GM23248 (cell line): ENCODE measurements at regions not wholly inside any gene's neighbourhood (a gene's known extent, or its start where the extent isn't known, plus 50 kb on each side); places are given as distances from the start of the nearest gene placed in this dataset.

ENCODE experiments used
- DNase-seq: peaks from one replicate; pipeline ENCODE4 v3.0.0-alpha.2; 2015
- H2AFZ ChIP-seq: fragments of 200-600 bp; sonication (generic); 2 replicates; pipeline ENCODE4 v1.6.1; 2016; ENCODE audit warnings: antibody characterized with exemption
- H3F3A ChIP-seq: fragments of 200-600 bp; sonication (generic); 2 replicates; pipeline ENCODE4 v1.6.1; 2016; ENCODE audit warnings: mild to moderate bottlenecking, antibody characterized with exemption, mixed run types; ENCODE audit not compliant: insufficient read depth
- H3K27ac ChIP-seq: fragments of 200-600 bp; sonication (generic); 2 replicates; pipeline ENCODE4 v1.5.1; 2016; ENCODE audit warnings: mild to moderate bottlenecking
- H3K27me3 ChIP-seq: fragments of 200-600 bp; sonication (generic); replicated peaks from 2 replicates; pipeline ENCODE4 v1.6.1; 2016; ENCODE audit warnings: mild to moderate bottlenecking; ENCODE audit not compliant: insufficient read depth
- H3K36me3 ChIP-seq: fragments of 200-600 bp; sonication (generic); 2 replicates; pipeline ENCODE4 v1.6.1; 2016; ENCODE audit warnings: low read depth, mild to moderate bottlenecking
- H3K4me1 ChIP-seq: fragments of 200-600 bp; sonication (generic); 2 replicates; pipeline ENCODE4 v1.6.1; 2016; ENCODE audit warnings: mild to moderate bottlenecking; ENCODE audit not compliant: insufficient read depth
- H3K4me2 ChIP-seq: fragments of 200-600 bp; sonication (generic); one replicate; pipeline ENCODE4 v1.6.1; 2016; ENCODE audit warnings: mild to moderate bottlenecking; ENCODE audit not compliant: unreplicated experiment
- H3K4me3 ChIP-seq: fragments of 200-600 bp; sonication (generic); 2 replicates; pipeline ENCODE4 v1.5.1; 2016; ENCODE audit warnings: mild to moderate bottlenecking
- H3K79me2 ChIP-seq: fragments of 200-600 bp; sonication (generic); 2 replicates; pipeline ENCODE4 v1.6.1; 2016; ENCODE audit warnings: mild to moderate bottlenecking; ENCODE audit not compliant: insufficient read depth
- H3K9ac ChIP-seq: fragments of 200-600 bp; sonication (generic); 2 replicates; pipeline ENCODE4 v1.6.1; 2016; ENCODE audit warnings: mild to moderate bottlenecking
- H3K9me2 ChIP-seq: fragments of 200-600 bp; sonication (generic); 2 replicates; pipeline ENCODE4 v1.6.1; 2016; ENCODE audit warnings: mixed run types, mild to moderate bottlenecking, moderate library complexity; ENCODE audit not compliant: insufficient read depth
- H3K9me3 ChIP-seq: fragments of 200-600 bp; sonication (generic); one replicate; pipeline ENCODE4 v1.6.1; 2017; ENCODE audit warnings: low read depth
- H4K20me1 ChIP-seq: fragments of 200-600 bp; sonication (generic); 2 replicates; pipeline ENCODE4 v1.6.0; 2016; ENCODE audit not compliant: insufficient read depth
- EZH2 ChIP-seq: fragments of 200-600 bp; sonication (generic); IDR thresholded peaks from 2 replicates; pipeline ENCODE4 v1.6.1; 2018; ENCODE audit warnings: antibody characterized with exemption, mild to moderate bottlenecking; ENCODE audit not compliant: insufficient read depth, poor library complexity, severe bottlenecking
- EZH2phosphoT487 ChIP-seq: fragments of 200-600 bp; sonication (generic); IDR thresholded peaks from 2 replicates; pipeline ENCODE4 v1.6.1; 2018; ENCODE audit warnings: antibody characterized with exemption, moderate library complexity, mild to moderate bottlenecking, low read depth; ENCODE audit not compliant: insufficient read depth
- WGBS, 2 experiments: methylation state at CpG; one replicate each; pipeline ENCODE4 v1.1.6; 2015 to 2017; ENCODE audit warnings: low lambda C conversion rate in 2 of 2, low coverage in 1 of 2; ENCODE audit errors: missing lambda C conversion rate in 2 of 2; 5-methylcytosine and 5-hydroxymethylcytosine counted together
- in situ Hi-C: fragments of 300-500 bp; cut with MboI; formaldehyde crosslinking; loops from 2 replicates; pipeline ENCODE4 v1.15.0; 2020

DNA sequence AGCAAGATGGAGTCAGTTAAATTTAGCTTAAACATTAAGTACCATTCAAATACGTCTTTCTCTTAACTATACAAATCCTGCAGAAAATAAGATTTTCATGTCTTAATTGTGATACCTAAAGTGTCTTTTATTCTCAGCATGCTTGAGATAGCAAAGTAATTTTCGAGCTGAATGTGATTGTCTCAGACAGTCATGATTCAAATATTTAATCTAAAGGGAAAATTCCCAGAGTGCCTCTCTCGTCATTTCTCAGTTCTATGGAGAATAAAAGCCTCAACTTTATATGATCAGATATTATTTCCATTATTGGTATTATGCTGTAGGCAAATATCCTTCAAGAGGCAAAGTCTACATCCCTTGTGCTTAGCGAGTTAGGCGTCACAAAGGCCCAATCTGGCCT is 589.9 kb downstream of the TAFA4 start:
- Histone ChIP-seq H3K79me2 (no peaks in the 10 kb centered on the region), H3K36me3 (no peaks in the 10 kb centered on the region), H3K9ac (no peak overlapping the region), H2AFZ (no peak overlapping the region), H3F3A (no peaks in the 10 kb centered on the region), H3K27ac (no peak overlapping the region), H3K9me3 (no peaks in the 10 kb centered on the region), H3K4me2 (no peak overlapping the region), H4K20me1 (no peaks in the 10 kb centered on the region), H3K9me2 (no peaks in the 10 kb centered on the region), H3K27me3 (no peaks in the 10 kb centered on the region), H3K4me1 (no peaks in the 10 kb centered on the region), H3K4me3 (no peak overlapping the region)
- no peak for DNase-seq
- in situ Hi-C loops, result no loop called here
- TF ChIP-seq EZH2 (no peak), EZH2phosphoT487 (no peak)
- WGBS, 2 experiments, result 22 to 25% methylated on average over 5 of the region's 5 CpGs

DNA sequence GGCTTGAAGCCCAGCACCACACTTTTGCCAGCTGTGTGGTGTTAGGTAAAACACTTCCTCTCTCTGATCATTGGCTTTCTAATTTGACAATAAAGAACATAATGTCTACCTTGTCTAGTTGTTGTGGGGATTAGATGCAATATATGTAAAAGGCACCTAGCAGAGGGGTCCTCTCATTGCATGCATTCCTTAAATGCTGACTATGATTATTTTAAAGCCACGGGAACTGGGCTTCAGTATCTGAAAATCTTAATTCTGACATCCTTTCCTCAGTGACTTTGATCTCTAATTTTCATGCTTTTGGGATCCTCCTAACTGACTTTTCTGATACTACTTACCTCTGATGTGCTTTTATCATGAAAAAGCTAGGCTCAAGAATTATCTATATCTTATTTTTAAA is 596.3 kb downstream of the TAFA4 start:
- Histone ChIP-seq H3K9me2 (0 out of 2 replicates have a peak, but pooled peaks cover 3% of the 10 kb centered on the region), H3K9me3 (no peaks in the 10 kb centered on the region), H3K4me3 (no peak overlapping the region), H2AFZ (no peak overlapping the region), H3K9ac (no peak overlapping the region), H4K20me1 (no peaks in the 10 kb centered on the region), H3K36me3 (no peaks in the 10 kb centered on the region), H3K4me1 (no peaks in the 10 kb centered on the region), H3K4me2 (no peak overlapping the region), H3K27ac (no peak overlapping the region), H3K79me2 (no peaks in the 10 kb centered on the region), H3K27me3 (no peaks in the 10 kb centered on the region), H3F3A (no peaks in the 10 kb centered on the region)
- 0 to 5% methylated on average over 1 of the region's 1 CpG for WGBS, 2 experiments
- in situ Hi-C loops, result no loop called here
- no peak for TF ChIP-seq EZH2phosphoT487
- TF ChIP-seq EZH2, result no peak
- DNase-seq, result no peak

DNA sequence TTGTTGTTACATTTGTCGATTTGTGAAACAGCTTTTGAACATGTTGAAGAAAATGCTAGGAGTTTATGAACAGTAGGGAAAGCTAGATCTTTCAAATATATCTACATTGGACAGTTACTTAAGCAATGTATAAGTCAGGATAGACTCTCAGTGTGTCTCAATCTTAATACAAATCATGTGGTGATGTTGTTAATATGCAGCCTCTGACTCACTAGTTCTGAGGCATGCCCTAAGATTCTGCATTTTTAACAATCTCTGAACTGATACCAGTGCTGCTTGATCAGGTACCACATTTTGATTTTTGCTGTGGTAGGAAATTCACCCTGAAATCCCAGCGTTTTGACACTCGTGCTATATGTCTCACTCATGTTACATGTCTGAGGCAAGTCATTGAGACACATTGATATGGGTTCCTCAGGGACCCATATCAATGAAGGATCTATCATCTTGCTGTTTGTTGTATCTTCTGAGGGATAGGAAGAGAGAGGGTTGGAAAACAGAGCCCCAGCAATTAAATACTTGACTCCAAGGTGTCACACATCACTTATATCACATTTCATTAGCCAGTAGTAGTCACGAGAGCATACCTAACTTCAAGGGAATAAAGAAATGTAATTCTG is 597.9 kb downstream of the TAFA4 start:
- no peaks in the 10 kb centered on the region for H3K36me3 ChIP-seq
- H2AFZ ChIP-seq, result no peak overlapping the region
- 14 to 17% methylated on average over 4 of the region's 4 CpGs for WGBS, 2 experiments
- H3K9me3 ChIP-seq, result no peaks in the 10 kb centered on the region
- no peak overlapping the region for H3K9ac ChIP-seq
- no peak overlapping the region for H3K4me3 ChIP-seq
- TF ChIP-seq EZH2, result no peak
- TF ChIP-seq EZH2phosphoT487, result no peak
- H3K27ac ChIP-seq, result no peak overlapping the region
- in situ Hi-C loops, result no loop called here
- H3K4me1 ChIP-seq, result no peaks in the 10 kb centered on the region
- H4K20me1 ChIP-seq, result no peaks in the 10 kb centered on the region
- H3K9me2 ChIP-seq, result 0 out of 2 replicates have a peak, but pooled peaks cover 3% of the 10 kb centered on the region
- no peaks in the 10 kb centered on the region for H3K27me3 ChIP-seq
- no peaks in the 10 kb centered on the region for H3K79me2 ChIP-seq
- H3K4me2 ChIP-seq, result no peak overlapping the region
- no peaks in the 10 kb centered on the region for H3F3A ChIP-seq
- DNase-seq, result no peak

DNA sequence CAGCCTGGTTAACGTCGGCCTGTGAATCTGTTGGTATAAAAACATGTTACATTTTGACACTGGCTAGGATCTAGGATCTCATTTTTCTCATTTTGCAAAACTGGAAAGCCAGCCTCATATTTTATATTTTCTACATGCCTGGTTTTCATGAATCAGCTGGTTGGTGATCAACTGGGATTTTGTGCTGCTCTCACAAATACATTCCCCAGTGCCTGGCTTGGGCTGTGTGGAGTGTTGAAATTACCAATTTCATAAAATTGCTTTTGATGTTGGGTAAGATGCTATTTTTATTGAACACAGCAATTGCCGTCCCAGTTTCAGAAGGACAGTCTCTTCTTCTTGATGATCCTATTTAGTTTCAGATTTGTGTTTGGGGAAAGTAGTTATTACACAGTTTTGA is 604.3 kb downstream of the TAFA4 start:
- no peak overlapping the region for H3K9ac ChIP-seq
- H3K79me2 ChIP-seq, result no peaks in the 10 kb centered on the region
- H3K4me2 ChIP-seq, result no peak overlapping the region
- in situ Hi-C loops, result no loop called here
- no peaks in the 10 kb centered on the region for H3K27me3 ChIP-seq
- no peaks in the 10 kb centered on the region for H3F3A ChIP-seq
- H3K36me3 ChIP-seq, result no peaks in the 10 kb centered on the region
- TF ChIP-seq EZH2 (no peak), EZH2phosphoT487 (no peak)
- no peak for DNase-seq
- H3K27ac ChIP-seq, result no peak overlapping the region
- H3K4me3 ChIP-seq, result no peak overlapping the region
- no peaks in the 10 kb centered on the region for H3K9me3 ChIP-seq
- H2AFZ ChIP-seq, result no peak overlapping the region
- no peaks in the 10 kb centered on the region for H3K4me1 ChIP-seq
- H4K20me1 ChIP-seq, result no peaks in the 10 kb centered on the region
- WGBS, 2 experiments, result 25 to 33% methylated on average over 3 of the region's 3 CpGs
- 0 out of 2 replicates have a peak, but pooled peaks cover 2% of the 10 kb centered on the region for H3K9me2 ChIP-seq

DNA sequence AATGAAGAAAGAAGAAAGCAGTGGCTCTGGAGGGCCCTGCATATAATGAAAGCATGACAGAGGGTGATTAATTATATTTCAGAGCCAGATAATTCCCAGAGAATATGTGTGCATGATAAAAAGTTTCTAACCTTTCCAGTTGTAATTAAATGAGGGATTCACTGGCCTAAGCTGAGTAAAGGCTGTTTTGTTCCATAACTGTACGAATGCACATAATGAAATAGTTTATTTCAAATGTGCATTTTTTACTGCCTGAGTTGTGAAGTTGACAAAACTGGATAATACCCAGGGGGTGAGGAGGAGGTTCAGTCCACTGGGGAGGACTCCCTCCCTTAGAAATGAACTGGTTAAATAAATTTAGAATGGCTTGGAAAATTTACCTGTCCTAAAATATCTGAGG is 616.4 kb downstream of the TAFA4 start:
- no peaks in the 10 kb centered on the region for H3K9me2 ChIP-seq
- no peaks in the 10 kb centered on the region for H3K27me3 ChIP-seq
- H3K4me1 ChIP-seq, result no peaks in the 10 kb centered on the region
- H3F3A ChIP-seq, result no peaks in the 10 kb centered on the region
- H3K9me3 ChIP-seq, result no peaks in the 10 kb centered on the region
- H4K20me1 ChIP-seq, result no peaks in the 10 kb centered on the region
- no peaks in the 10 kb centered on the region for H3K79me2 ChIP-seq
- 0 to 6% methylated on average over 1 of the region's 1 CpG for WGBS, 2 experiments
- H3K27ac ChIP-seq, result no peak overlapping the region
- no peak for DNase-seq
- no peak overlapping the region for H3K4me2 ChIP-seq
- no peak for TF ChIP-seq EZH2phosphoT487
- no peak for TF ChIP-seq EZH2
- no peak overlapping the region for H3K9ac ChIP-seq
- in situ Hi-C loops, result no loop called here
- no peak overlapping the region for H2AFZ ChIP-seq
- no peak overlapping the region for H3K4me3 ChIP-seq
- no peaks in the 10 kb centered on the region for H3K36me3 ChIP-seq
